CD4-positive, alpha-beta T cell treated with Interleukin-6 for 4 hours (primary cell): ENCODE measurements at regions not wholly inside any gene's neighbourhood (a gene's known extent, or its start where the extent isn't known, plus 50 kb on each side); places are given as distances from the start of the nearest gene placed in this dataset.
"Not testable (repeated sequence)": the region's sequence is repeated elsewhere in the genome, so short reads cannot be mapped to it uniquely, and the experiment has no call there.

ENCODE experiments used
- DNase-seq: peaks from one replicate; pipeline ENCODE4 v3.0.0-alpha.2; 2020; ENCODE audit warnings: mixed read lengths

- DNase-seq, result no peak
Measured at GRCh38 chr9:30970186-30970585, 1414.3 kb upstream of the ACO1 start.

- no peak for DNase-seq
Measured at GRCh38 chr9:30970812-30971211, 1413.6 kb upstream of the ACO1 start.

GRCh38 chr9:30972654-30973053, 1411.8 kb upstream of the ACO1 start:
- DNase-seq, result no peak

- DNase-seq, result no peak
Measured at GRCh38 chr9:30977965-30978364, 1406.5 kb upstream of the ACO1 start.

- DNase-seq, result no peak
Measured at GRCh38 chr9:30982301-30982700, 1402.1 kb upstream of the ACO1 start.

- DNase-seq, result no peak
Measured at GRCh38 chr9:30995956-30996738, 1388.3 kb upstream of the ACO1 start.

- DNase-seq, result no peak
Measured at GRCh38 chr9:30996761-30997160, 1387.7 kb upstream of the ACO1 start.

- no peak for DNase-seq
Measured at GRCh38 chr9:30997291-30997690, 1387.2 kb upstream of the ACO1 start.

- DNase-seq, result no peak
Measured at GRCh38 chr9:31005086-31005665, 1379.3 kb upstream of the ACO1 start.

- no peak for DNase-seq
Measured at GRCh38 chr9:31013371-31013770, 1371.1 kb upstream of the ACO1 start.

- DNase-seq, result no peak
Measured at GRCh38 chr9:31023847-31024246, 1360.6 kb upstream of the ACO1 start.

- no peak for DNase-seq
Measured at GRCh38 chr9:31027678-31028077, 1356.8 kb upstream of the ACO1 start.

GRCh38 chr9:31028137-31028536, 1356.3 kb upstream of the ACO1 start:
- DNase-seq, result no peak

- no peak for DNase-seq
Measured at GRCh38 chr9:31030741-31031202, 1353.7 kb upstream of the ACO1 start.

GRCh38 chr9:31032206-31032605, 1352.2 kb upstream of the ACO1 start:
- no peak for DNase-seq

GRCh38 chr9:31034311-31034710, 1350.1 kb upstream of the ACO1 start:
- no peak for DNase-seq

- no peak for DNase-seq
Measured at GRCh38 chr9:31040564-31040963, 1343.9 kb upstream of the ACO1 start.

GRCh38 chr9:31045810-31046209, 1338.6 kb upstream of the ACO1 start:
- no peak for DNase-seq

- DNase-seq, result not testable (repeated sequence)
Measured at GRCh38 chr9:31061592-31061991, 1322.9 kb upstream of the ACO1 start.

- DNase-seq, result no peak
Measured at GRCh38 chr9:31065691-31066090, 1318.8 kb upstream of the ACO1 start.

- no peak for DNase-seq
Measured at GRCh38 chr9:31067418-31067817, 1317.0 kb upstream of the ACO1 start.

- DNase-seq, result no peak
Measured at GRCh38 chr9:31071606-31072286, 1312.7 kb upstream of the ACO1 start.

GRCh38 chr9:31078175-31078574, 1306.3 kb upstream of the ACO1 start:
- DNase-seq, result no peak

- DNase-seq, result no peak
Measured at GRCh38 chr9:31084350-31084749, 1300.1 kb upstream of the ACO1 start.
